Omental fat pad (tissue), 3 donors: ENCODE measurements at regions not wholly inside any gene's neighbourhood (a gene's known extent, or its start where the extent isn't known, plus 50 kb on each side); places are given as distances from the start of the nearest gene placed in this dataset.

Experiments
- ATAC-seq: fragments of 150-250 bp; one replicate; pipeline ENCODE4 v1.9.1; 2016; ENCODE audit warnings: mild to moderate bottlenecking, moderate library complexity; ENCODE audit not compliant: low FRiP score
- DNase-seq: peaks from one replicate; pipeline ENCODE4 v3.0.0-alpha.2; 2019; ENCODE audit warnings: low spot score
- TF ChIP-seq, protein P1 (sequence below), 3 donors: fragments of 450-650 bp; IDR thresholded peaks; one replicate each; pipeline ENCODE4 v1.5.1; 2016 to 2017; ENCODE audit warnings: antibody characterized with exemption in 3 of 3, mild to moderate bottlenecking in 3 of 3, moderate library complexity in 2 of 3

DNA sequence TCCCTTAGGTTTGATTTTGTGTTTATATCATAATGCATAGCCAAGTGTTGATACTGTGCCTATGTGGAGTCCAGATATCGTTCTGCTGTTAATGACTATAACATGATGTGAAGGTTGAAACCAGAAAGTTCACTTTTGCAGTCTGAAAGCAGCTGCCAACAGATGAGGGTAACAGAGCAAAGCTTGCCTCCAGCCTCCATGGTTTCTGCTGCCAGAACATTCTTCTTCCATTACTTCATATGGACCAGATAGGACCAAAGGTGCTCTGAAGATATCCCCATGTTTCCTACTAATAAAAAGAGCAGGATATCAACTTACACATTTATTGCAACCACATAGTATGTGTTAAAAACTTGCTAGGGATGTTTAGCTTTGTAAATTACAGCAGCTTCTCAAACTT, 394.1 kb downstream of the SPRY1 start:
- TF ChIP-seq, protein P1, sequence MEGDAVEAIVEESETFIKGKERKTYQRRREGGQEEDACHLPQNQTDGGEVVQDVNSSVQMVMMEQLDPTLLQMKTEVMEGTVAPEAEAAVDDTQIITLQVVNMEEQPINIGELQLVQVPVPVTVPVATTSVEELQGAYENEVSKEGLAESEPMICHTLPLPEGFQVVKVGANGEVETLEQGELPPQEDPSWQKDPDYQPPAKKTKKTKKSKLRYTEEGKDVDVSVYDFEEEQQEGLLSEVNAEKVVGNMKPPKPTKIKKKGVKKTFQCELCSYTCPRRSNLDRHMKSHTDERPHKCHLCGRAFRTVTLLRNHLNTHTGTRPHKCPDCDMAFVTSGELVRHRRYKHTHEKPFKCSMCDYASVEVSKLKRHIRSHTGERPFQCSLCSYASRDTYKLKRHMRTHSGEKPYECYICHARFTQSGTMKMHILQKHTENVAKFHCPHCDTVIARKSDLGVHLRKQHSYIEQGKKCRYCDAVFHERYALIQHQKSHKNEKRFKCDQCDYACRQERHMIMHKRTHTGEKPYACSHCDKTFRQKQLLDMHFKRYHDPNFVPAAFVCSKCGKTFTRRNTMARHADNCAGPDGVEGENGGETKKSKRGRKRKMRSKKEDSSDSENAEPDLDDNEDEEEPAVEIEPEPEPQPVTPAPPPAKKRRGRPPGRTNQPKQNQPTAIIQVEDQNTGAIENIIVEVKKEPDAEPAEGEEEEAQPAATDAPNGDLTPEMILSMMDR (IDR thresholded peaks at IDR 0.05) = no peak
- ATAC-seq = no peak
- DNase-seq = no peak

DNA sequence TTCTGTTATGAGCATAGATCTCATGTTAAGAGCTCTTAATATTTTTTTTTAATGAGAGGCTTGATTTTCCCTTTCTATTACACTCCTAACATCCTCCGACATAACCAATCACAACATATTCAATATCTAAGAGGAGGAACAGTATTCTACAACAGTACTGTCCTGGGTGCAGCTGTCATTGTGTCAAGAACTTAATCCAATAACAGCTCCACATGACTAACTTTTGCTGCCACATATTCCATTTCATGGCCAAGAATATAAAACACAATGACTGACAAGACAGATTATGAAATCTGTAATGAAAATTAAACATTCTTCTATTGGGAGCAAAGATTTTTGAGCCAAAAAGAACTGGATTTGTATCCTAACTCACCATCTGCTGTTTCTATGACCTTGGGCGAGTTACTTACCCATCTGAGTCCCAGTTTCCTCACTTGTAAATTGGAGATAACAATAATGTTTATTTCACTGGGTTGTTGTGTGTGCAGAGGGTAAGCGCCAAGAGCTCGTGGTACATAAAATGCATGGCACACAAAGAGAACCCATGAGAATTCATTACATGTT, 405.6 kb downstream of the SPRY1 start:
- TF ChIP-seq, protein P1 (IDR thresholded peaks at IDR 0.05) = no peak
- no peak for DNase-seq
- ATAC-seq = no peak

DNA sequence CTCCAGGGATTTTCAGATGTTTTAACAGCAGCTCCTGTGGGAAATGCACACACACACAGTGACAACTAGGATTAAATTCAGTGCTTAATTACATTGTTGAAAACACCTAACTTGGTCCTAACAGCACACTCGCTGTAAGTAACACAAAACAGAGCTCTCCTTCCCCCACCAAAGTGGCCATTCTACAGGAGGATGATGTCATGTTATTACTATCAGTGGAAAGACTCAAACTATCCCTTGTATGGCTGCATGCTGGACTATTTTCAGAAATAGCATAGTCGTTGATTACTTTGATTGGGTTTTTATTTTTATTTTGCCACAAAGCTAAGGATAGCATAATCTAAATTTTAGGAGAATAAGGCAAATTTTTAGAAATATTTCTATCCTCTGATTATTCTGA, 406.3 kb downstream of the SPRY1 start:
- TF ChIP-seq, protein P1 (IDR thresholded peaks at IDR 0.05) = no peak
- ATAC-seq (no peak), DNase-seq (no peak)

DNA sequence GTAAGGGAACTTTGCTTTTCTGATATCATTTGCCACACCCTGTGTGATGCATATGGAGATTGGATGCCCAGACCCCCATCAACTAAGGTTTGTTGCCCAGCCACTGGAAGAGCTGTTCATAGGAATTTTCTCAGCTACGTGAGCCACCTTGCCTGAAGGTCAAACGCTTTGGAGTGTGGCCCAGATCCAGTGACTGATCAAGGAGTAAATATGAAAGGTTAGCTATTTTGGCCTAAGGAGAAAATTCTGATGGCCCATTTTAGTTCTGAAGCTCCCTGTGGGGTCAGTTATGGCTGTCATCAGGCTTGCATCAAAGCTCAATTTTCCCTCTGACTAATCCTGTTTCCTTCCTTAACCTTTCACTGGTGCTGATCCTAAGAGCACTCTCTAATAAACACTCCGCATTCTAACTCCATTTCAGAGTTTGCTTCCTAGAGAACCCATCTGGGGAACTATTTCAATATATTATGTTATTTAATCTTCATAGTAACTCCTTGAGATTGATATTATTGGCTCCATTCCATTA, 407.7 kb downstream of the SPRY1 start:
- ATAC-seq = no peak
- TF ChIP-seq, protein P1 (IDR thresholded peaks at IDR 0.05) = no peak
- no peak for DNase-seq

DNA sequence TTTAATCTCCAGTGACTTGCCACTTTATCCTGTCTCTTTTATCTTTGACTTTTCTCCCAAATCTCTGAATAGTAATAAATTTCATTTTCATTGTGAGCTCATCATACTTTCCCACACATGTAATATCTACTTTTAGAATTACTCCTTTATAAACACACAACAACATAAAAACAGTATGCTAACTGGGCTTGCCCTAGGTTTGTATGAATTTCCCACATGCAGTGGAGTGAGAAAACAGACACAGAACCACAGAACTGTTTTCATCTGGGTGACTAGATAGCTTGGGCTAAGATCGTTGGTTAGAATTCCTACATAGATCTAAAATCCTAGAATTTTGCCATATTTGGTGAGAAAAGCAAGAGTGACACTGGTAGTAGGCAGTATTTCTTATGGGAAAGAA, 409.5 kb downstream of the SPRY1 start:
- DNase-seq (no peak), ATAC-seq (no peak)
- TF ChIP-seq, protein P1 (IDR thresholded peaks at IDR 0.05) = no peak

DNA sequence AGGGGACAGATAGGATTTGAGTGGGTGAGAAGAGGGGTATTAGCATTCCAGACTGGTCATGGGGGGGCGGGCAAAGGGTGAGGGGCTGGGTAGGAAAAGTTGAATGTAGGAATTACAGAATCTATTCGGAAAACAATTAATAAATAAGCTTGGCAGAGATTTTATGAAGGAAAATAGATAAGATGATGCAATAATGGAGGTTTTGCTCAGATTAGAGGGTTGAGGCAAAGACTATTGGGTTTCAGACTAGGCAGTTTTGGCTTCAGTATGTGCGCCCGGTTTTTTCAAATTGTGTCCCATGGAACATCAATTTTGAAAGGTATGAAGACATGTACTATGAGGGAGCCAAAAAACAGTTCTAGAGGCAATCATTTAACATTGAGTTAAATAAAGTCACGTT, 410.6 kb downstream of the SPRY1 start:
- no peak for ATAC-seq
- TF ChIP-seq, protein P1 (IDR thresholded peaks at IDR 0.05) = no peak
- DNase-seq = no peak

DNA sequence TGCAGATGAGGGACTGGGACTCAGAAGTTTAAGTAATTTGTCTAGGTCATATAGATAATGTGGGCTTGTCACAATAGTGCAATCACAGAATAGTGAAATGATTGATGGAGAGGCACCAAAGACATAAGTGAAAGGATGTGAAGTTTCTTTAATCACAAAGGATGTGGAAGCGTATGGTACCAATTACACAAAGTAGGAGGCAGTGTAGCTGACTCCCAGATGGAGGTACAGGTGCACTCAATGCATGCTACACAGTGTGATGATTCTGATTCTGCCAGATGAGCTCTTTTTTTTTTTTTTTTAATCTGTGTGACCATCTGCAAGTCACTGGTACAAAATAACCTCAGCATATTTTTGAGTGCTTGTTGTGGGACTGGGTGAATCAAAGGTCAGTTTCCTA, 411.3 kb downstream of the SPRY1 start:
- ATAC-seq (no peak), DNase-seq (no peak)
- TF ChIP-seq, protein P1 (IDR thresholded peaks at IDR 0.05) = no peak
